HCT116 (cell line): ENCODE measurements at regions not wholly inside any gene's neighbourhood (a gene's known extent, or its start where the extent isn't known, plus 50 kb on each side); places are given as distances from the start of the nearest gene placed in this dataset.

Experiments
- ATAC-seq: fragments of 200-7000 bp; cut with Tn5 transposase; 2 replicates; pipeline ENCODE4 v1.9.1; 2020; ENCODE audit warnings: mild to moderate bottlenecking, moderate library complexity
- BruUV-seq: library from RNA; stranded (reverse); fragments of 400-500 nt; replicated peaks from 2 replicates; lab custom pipeline; 2021; lab: Mats Ljungman, UMichigan
- CTCF ChIA-PET: fragments of 300-600 bp; sonication (Branson Sonifier 250); formaldehyde crosslinking; loops from one replicate; lab custom pipeline; 2021; ENCODE audit warnings: antibody characterized with exemption; lab: Charles Lee
- POLR2A ChIA-PET: fragments of 300-600, 350-600 bp; sonication (Branson Sonifier 250); formaldehyde crosslinking; loops from one replicate; lab custom pipeline; 2021; ENCODE audit warnings: antibody characterized with exemption; lab: Charles Lee
- RAD21 ChIA-PET, 2 experiments: fragments of 300-600 bp; sonication (Branson Sonifier 250); formaldehyde crosslinking; loops; one replicate each; lab custom pipeline; 2023; ENCODE audit warnings: low total read pairs in 2 of 2; ENCODE audit not compliant: uncharacterized antibody in 2 of 2, unreplicated experiment in 2 of 2, low non-redundant PET in 1 of 2; lab: Charles Lee
- DNase-seq: peaks from one replicate; pipeline ENCODE4 v3.0.0-alpha.2; 2010; ENCODE audit warnings: low read depth, low spot score
- H2AFZ ChIP-seq: fragments of 200-600 bp; shearing (Covaris generic), sonication (generic); 2 replicates; pipeline ENCODE4 v1.6.1; 2017; ENCODE audit warnings: low read depth, mixed run types, mixed read lengths, antibody characterized with exemption, low read length; ENCODE audit not compliant: poor library complexity, severe bottlenecking
- H3K27ac ChIP-seq: 2 replicates; pipeline ENCODE4 v1.5.1; 2012; ENCODE audit warnings: low read depth, low read length
- H3K27me3 ChIP-seq: fragments of 200-600 bp; sonication (generic); 2 replicates; pipeline ENCODE4 v1.6.1; 2016; ENCODE audit warnings: mixed run types, low read length, mixed read lengths; ENCODE audit not compliant: insufficient read depth
- H3K36me3 ChIP-seq, 2 experiments: fragments of 200-500 bp in 1 of 2; fragments of 200-600 bp in 1 of 2; sonication (Bioruptor generic) in 1 of 2; sonication (generic) in 1 of 2; 2 replicates each; pipeline versions ENCODE4 v1.5.1 to v1.6.1; 2014 to 2016; ENCODE audit warnings: low read length in 2 of 2, inconsistent platforms in 1 of 2, mixed read lengths in 1 of 2, mixed run types in 1 of 2; ENCODE audit not compliant: insufficient read depth in 2 of 2, control insufficient read depth in 1 of 2
- H3K4me1 ChIP-seq, 2 experiments: fragments of 200-600 bp in 1 of 2; sonication (generic) in 1 of 2; 2 replicates each; pipeline versions ENCODE4 v1.5.1 to v1.6.1; 2012 to 2017; ENCODE audit warnings: low read length in 2 of 2, inconsistent platforms in 1 of 2, mild to moderate bottlenecking in 1 of 2, mixed read lengths in 1 of 2, mixed run types in 1 of 2, moderate library complexity in 1 of 2; ENCODE audit not compliant: insufficient read depth in 2 of 2, control insufficient read depth in 1 of 2
- H3K4me2 ChIP-seq: fragments of 200-600 bp; sonication (generic); 2 replicates; pipeline ENCODE4 v1.6.1; 2017; ENCODE audit warnings: mixed run types, low read length, mixed read lengths
- H3K4me3 ChIP-seq, 2 experiments: fragments of 200-600 bp in 1 of 2; sonication (generic) in 1 of 2; replicated peaks in 1 of 2; 2 replicates each; pipeline ENCODE4 v1.5.1; 2011 to 2016; ENCODE audit warnings: low read length in 2 of 2, control low read depth in 1 of 2, low read depth in 1 of 2, mild to moderate bottlenecking in 1 of 2, mixed read lengths in 1 of 2, mixed run types in 1 of 2
- H3K79me2 ChIP-seq: fragments of 200-600 bp; sonication (generic); 2 replicates; pipeline ENCODE4 v1.6.1; 2017; ENCODE audit warnings: mild to moderate bottlenecking, mixed run types, low read length, moderate library complexity, mixed read lengths; ENCODE audit not compliant: insufficient read depth
- H3K9ac ChIP-seq: fragments of 200-600 bp; sonication (generic); 2 replicates; pipeline ENCODE4 v1.6.1; 2016; ENCODE audit warnings: low read length, mixed read lengths
- H3K9me2 ChIP-seq: fragments of 200-600 bp; sonication (generic), shearing (Covaris generic); 2 replicates; pipeline ENCODE4 v1.6.1; 2017; ENCODE audit warnings: mixed run types, mild to moderate bottlenecking, moderate library complexity; ENCODE audit not compliant: insufficient read depth
- H3K9me3 ChIP-seq, 2 experiments: fragments of 200-500 bp in 1 of 2; fragments of 200-600 bp in 1 of 2; sonication (Bioruptor generic) in 1 of 2; sonication (generic) in 1 of 2; 2 replicates each; pipeline ENCODE4 v1.6.1; 2014 to 2017; ENCODE audit warnings: low read length in 2 of 2, mixed read lengths in 2 of 2, inconsistent platforms in 1 of 2, low read depth in 1 of 2, mild to moderate bottlenecking in 1 of 2, mixed run types in 1 of 2, moderate library complexity in 1 of 2; ENCODE audit not compliant: control insufficient read depth in 1 of 2, insufficient read depth in 1 of 2
- H4K20me1 ChIP-seq: fragments of 200-600 bp; sonication (generic), shearing (Covaris generic); 2 replicates; pipeline ENCODE4 v1.6.1; 2017; ENCODE audit warnings: mixed run types, mild to moderate bottlenecking, moderate library complexity; ENCODE audit not compliant: insufficient read depth
- CBX3 ChIP-seq: IDR thresholded peaks from 2 replicates; pipeline ENCODE4 v1.6.1; 2012; ENCODE audit warnings: low read depth
- EZH2 ChIP-seq: fragments of 200-600 bp; sonication (generic); IDR thresholded peaks from 2 replicates; pipeline ENCODE4 v1.6.1; 2017; ENCODE audit warnings: antibody characterized with exemption, mixed run types
- EZH2phosphoT487 ChIP-seq: fragments of 200-600 bp; IDR thresholded peaks from 2 replicates; pipeline ENCODE4 v1.6.1; 2018; ENCODE audit warnings: antibody characterized with exemption, borderline replicate concordance
- YY1 ChIP-seq: IDR thresholded peaks from 2 replicates; pipeline ENCODE4 v1.6.1; 2011; ENCODE audit warnings: low read length, low read depth, moderate library complexity, mild to moderate bottlenecking; ENCODE audit not compliant: insufficient replicate concordance; ENCODE audit errors: extremely low read depth
- intact Hi-C: fragments of 100-400 bp; cut with micrococcal nuclease; formaldehyde crosslinking; loops from 2 replicates; pipeline ENCODE4 v1.10.0; 2022
- TF ChIP-seq, protein P1 (sequence below): IDR thresholded peaks from 2 replicates; pipeline ENCODE4 v1.6.1; 2011; ENCODE audit warnings: mild to moderate bottlenecking, low read length, moderate library complexity; ENCODE audit not compliant: insufficient replicate concordance; ENCODE audit errors: extremely low read depth

DNA sequence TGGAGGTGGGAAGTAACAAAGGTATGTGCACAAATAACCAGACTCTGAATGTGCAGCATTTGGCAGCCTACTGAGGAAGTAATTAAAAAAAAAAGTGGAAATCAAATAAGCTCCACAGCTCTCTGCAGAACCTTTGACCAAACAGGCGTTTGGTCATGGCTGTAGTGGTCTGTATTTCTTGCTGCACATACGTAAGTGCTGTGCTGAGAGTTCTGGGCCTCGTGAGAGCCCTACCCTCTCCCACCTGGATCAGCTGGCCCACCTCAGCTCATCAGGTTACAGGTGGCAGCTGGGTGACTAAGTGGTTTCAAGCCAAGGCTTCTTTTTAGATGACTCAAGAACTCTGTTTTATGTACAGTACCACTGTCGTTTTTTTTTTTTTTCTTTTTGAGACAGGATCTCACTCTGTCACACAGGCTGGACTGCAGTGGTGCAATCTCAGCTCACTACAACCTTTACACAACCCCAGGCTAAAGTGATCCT is 178.2 kb upstream of the KLF6 start:
- TF ChIP-seq YY1 = no peak
- TF ChIP-seq EZH2phosphoT487 = no peak
- no peak for TF ChIP-seq EZH2
- no peaks in the 10 kb centered on the region; the same call in 1 of the 2 replicates for H3K9me2 ChIP-seq
- intact Hi-C loops = no loop called here
- no peaks in the 10 kb centered on the region for H3K36me3 ChIP-seq
- RAD21 ChIA-PET = no interaction called here
- no peak for ATAC-seq
- DNase-seq = no peak
- H3K4me3 ChIP-seq = no peak overlapping the region
- POLR2A ChIA-PET = no interaction called here
- no peaks in the 10 kb centered on the region for H3K79me2 ChIP-seq
- H3K9me3 ChIP-seq = no peaks in the 10 kb centered on the region
- H3K9ac ChIP-seq = no peak overlapping the region
- H3K4me2 ChIP-seq = no peak overlapping the region
- H3K4me1 ChIP-seq = peaks cover 0 to 6% of the 10 kb centered on the region in 2 experiments; a peak in 1 of 4 replicates
- H3K27ac ChIP-seq = no peak overlapping the region
- H3K27me3 ChIP-seq = no peaks in the 10 kb centered on the region
- no peak overlapping the region for H2AFZ ChIP-seq
- no TSS peak for BruUV-seq
- no peaks in the 10 kb centered on the region for H4K20me1 ChIP-seq
- CTCF ChIA-PET = interaction anchor here (0.6 kb wide), 1 partner anchor 10 kb away, joined by 3 read pairs; no protein-coding TSS in a partner anchor

DNA sequence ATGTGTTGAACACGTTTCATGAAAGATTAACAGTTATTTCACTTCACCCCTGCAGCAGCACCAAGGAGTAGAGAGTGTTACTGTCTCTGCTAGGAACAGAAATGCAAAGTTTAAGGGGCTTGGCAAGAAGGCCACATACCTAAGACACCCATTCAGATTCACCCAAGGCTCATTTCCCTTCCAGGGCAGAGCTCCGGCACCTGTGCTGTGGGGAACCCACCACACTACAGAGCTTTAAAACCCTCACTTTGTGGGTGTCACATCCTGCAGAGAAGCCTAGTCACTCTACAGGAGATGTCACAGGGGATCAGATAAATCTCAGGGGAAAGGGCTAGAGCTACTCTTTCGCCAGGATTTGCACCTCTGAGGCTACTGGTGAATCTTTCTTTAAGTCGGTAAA is 176.1 kb upstream of the KLF6 start:
- peaks cover 0 to 6% of the 10 kb centered on the region in 2 experiments; a peak in 1 of 4 replicates for H3K4me1 ChIP-seq
- intact Hi-C loops = no loop called here
- no peaks in the 10 kb centered on the region; the same call in 1 of the 2 replicates for H3K9me2 ChIP-seq
- no peaks in the 10 kb centered on the region for H3K36me3 ChIP-seq
- TF ChIP-seq EZH2phosphoT487 (no peak), EZH2 (no peak), CBX3 (no peak)
- TF ChIP-seq, protein P1, sequence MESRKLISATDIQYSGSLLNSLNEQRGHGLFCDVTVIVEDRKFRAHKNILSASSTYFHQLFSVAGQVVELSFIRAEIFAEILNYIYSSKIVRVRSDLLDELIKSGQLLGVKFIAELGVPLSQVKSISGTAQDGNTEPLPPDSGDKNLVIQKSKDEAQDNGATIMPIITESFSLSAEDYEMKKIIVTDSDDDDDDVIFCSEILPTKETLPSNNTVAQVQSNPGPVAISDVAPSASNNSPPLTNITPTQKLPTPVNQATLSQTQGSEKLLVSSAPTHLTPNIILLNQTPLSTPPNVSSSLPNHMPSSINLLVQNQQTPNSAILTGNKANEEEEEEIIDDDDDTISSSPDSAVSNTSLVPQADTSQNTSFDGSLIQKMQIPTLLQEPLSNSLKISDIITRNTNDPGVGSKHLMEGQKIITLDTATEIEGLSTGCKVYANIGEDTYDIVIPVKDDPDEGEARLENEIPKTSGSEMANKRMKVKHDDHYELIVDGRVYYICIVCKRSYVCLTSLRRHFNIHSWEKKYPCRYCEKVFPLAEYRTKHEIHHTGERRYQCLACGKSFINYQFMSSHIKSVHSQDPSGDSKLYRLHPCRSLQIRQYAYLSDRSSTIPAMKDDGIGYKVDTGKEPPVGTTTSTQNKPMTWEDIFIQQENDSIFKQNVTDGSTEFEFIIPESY = no peak
- TF ChIP-seq, all 23 proteins: peak for 0
- ChIA-PET RAD21 (no interaction called here), CTCF (no interaction called here), POLR2A (no interaction called here)
- H3K27me3 ChIP-seq = no peaks in the 10 kb centered on the region
- H2AFZ ChIP-seq = no peak overlapping the region
- H4K20me1 ChIP-seq = no peaks in the 10 kb centered on the region
- H3K9ac ChIP-seq = no peak overlapping the region
- no peak for DNase-seq
- no peaks in the 10 kb centered on the region for H3K79me2 ChIP-seq
- H3K4me2 ChIP-seq = no peak overlapping the region
- H3K9me3 ChIP-seq = no peaks in the 10 kb centered on the region
- no TSS peak for BruUV-seq
- ATAC-seq = no peak
- no peak overlapping the region for H3K4me3 ChIP-seq
- H3K27ac ChIP-seq = no peak overlapping the region
